HG03565 (cell line): ENCODE measurements at regions not wholly inside any gene's neighbourhood (a gene's known extent, or its start where the extent isn't known, plus 50 kb on each side); places are given as distances from the start of the nearest gene placed in this dataset.
"Not testable (repeated sequence)": the region's sequence is repeated elsewhere in the genome, so short reads cannot be mapped to it uniquely, and the experiment has no call there.

Experiments
- ATAC-seq: cut with Tn5 transposase; IDR thresholded peaks from one replicate; pipeline ENCODE4 v1.9.1; 2021; ENCODE audit warnings: mild to moderate bottlenecking, moderate library complexity; ENCODE audit not compliant: unreplicated experiment

DNA sequence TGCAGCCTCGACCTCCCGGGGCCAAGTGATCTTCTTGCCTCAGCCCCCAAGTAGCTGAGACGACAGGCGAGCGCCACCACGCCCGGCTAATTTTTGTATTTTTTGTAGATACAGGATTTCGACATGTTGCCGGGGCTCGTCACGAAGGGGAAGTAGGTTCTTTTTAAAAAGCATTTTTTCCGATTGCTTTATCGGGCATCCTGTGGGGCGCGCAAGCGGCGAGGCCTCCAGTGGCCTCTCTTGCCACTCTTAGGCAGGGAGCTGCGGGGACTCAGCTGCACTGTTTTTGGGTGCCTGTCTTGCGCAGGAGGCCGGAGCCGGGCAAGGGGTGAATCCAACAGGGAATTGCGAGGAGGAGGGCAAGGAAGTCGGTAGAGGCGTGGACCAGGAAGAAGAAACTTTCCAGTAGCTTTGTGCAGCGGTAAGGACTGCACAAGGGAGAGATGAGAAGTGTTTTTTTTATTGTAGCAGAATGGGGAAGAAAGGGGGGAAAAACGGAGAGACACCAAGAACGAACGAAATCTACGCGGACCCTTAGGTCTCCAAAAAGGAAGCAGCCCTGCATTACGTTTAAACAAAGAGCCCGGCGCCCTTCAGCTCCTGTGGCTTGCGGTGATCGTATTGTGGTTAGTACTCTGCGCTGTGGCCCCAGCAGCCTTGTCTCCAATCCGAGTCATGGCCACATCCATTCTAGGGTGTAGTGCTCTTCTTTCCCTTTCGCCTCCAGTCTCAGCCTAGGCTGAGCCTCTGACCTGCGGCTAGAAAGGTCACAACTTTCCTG lies 164.8 kb downstream of the PPIAL4G start:
- ATAC-seq = peak; percentile 45

GRCh38 chr1:148317288-148317985 lies 165.4 kb upstream of the NBPF11 start:
- no peak for ATAC-seq

GRCh38 chr1:148315071-148315811 lies 163.2 kb upstream of the NBPF11 start:
- peak; percentile 58 for ATAC-seq

GRCh38 chr1:148310807-148311206 lies 158.7 kb upstream of the NBPF11 start:
- ATAC-seq = no peak

DNA sequence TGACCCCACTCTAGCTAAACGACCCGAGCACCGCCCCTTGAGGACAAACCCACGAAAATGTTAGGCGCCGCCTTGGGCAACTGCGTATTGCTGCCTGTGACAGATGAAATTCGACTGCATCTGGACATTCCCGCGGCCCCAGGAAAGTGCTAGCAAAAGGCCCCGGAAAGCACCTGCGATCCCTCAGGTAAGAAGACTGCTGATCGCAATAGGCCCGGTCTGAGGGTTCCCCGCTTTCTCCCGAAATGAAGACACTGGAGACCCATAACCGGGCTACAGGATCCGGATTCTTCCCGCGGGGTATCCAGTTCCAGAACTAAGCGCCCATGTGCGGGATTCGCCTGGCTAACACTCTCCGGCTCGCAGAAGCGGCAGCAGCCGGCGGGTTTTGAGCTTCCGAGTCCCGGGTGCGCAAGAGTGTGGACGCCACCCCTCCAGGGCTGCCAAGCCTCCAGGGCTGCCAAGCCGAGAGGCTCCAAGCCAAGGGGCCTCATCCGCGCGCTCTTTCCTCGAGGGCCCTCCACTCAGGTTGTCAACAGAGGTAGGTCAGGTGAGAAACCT lies 157.9 kb upstream of the NBPF11 start:
- ATAC-seq = no peak

- ATAC-seq = no peak
Observed at GRCh38 chr1:148308832-148309458, 156.9 kb upstream of the NBPF11 start.

- ATAC-seq = no peak
Observed at GRCh38 chr1:148307583-148308185, 155.6 kb upstream of the NBPF11 start.

- not testable (repeated sequence) for ATAC-seq
Observed at GRCh38 chr1:148304935-148305334, 152.9 kb upstream of the NBPF11 start.

DNA sequence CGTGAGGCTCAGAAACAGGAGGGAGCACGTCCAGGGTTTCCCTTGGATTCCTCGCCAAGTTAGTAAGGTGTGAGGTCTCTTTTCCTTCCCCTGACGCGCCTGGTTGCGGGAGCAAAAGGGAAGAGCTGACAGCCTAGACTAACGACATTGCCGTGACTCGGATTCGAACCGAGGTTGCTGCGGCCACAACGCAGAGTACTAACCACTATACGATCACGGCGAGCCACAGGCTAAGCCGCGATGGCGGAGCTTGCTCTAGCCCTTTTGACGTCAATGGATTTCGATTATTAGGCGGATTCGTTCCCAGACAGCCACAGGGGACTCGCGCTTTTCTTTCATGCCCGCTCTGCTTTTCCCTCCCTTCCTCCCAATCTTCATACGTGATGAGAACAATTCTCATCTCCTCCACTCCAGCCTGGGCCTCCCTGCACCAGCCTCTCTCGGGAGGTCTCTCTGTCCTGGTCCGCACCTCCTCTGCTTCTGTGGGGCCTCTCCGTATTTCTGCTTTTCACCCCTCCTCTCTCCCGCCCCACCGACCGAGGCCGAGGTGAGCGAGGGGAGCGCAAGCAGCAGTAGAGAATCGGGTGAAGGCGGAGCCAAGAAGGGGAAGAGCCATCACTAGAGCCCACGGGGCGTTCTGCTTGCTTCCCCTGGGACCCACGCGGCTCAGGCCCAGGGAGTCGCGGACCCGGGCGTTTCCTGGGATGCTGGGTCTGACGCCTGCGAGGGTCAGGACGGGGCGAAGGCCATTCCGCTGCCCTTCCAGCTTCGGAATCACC lies 150.7 kb upstream of the NBPF11 start:
- peak; percentile 72 for ATAC-seq

- not testable (repeated sequence) for ATAC-seq
Observed at GRCh38 chr1:148297852-148298251, 145.8 kb upstream of the NBPF11 start.

DNA sequence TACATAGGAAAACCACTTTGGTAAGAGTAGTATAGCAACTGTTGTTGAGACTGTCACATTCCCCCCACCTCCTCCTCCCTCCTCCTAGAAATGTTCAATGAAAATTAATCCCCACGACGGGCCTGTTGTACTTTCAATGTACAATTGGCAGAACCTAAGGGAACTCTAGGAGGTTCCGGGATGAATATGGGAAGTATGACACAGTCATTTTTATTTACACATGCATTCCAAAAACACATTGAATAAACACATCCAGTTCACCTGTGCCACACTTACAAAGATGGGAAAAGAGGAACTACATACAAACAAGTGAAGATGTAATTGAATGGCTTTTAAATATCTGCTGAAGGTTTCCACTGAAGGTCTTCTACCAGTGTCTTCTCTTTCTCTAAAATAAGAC lies 144.4 kb upstream of the NBPF11 start:
- no peak for ATAC-seq

- no peak for ATAC-seq
Observed at GRCh38 chr1:148294116-148294807, 142.2 kb upstream of the NBPF11 start.

DNA sequence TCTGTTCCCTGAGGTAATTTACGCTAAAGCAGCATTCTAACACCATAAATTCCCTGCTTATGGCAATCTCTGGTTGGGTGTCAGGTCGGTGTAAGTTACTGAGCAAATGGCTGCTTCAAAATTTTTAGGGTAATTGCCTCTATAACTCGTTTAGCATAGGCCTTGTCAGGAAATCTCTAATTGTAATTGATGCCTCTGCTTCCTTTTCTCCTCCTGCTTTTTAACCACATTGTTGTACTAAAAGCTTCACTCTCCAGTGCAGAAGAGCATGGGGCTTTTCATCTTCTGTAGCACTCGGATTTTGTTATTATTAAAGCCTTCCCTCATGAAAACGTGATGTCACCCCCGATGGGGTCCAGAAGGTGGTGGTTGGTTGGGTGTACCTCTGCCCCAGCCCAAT lies 141.6 kb upstream of the NBPF11 start:
- no peak for ATAC-seq

DNA sequence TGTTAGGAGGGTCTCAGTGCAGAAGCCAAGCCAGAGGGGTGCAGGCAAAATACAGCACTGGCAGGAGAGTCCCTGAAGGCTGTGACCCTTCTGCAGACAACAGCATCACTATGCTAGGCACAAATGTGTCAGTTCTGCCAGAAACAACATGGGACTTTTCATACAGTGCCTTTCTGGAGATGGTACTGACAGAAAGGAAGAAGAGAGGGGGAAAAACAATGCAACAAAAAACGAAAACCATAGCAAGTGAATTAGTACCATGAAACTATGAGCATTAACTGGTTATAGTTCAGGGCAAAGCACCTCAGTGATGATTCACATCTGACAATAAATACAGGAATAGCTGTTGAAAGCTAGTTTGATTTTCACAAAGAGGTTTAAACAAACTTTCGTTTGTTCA lies 140.8 kb upstream of the NBPF11 start:
- no peak for ATAC-seq

GRCh38 chr1:148290881-148291280 lies 138.8 kb upstream of the NBPF11 start:
- ATAC-seq = no peak

GRCh38 chr1:148289647-148290046 lies 137.6 kb upstream of the NBPF11 start:
- ATAC-seq = no peak

DNA sequence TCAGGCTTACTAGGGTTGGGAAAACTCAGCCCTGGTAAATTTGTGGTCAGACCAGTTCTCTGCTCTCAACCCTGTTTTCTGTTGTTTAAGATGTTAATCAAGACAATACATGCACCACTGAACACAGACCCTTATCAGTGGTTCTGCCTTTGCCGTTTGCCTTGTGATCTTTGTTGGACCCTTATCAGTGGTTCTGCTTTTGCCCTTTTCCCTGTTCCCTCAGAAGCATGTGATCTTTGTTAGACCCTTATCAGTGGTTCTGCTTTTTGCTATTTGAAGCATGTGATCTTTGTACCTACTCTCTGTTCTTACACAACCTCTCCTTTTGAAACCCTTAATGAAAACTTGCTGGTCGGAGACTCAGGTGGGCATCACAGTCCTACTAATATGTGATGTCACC lies 133.9 kb upstream of the NBPF11 start:
- not testable (repeated sequence) for ATAC-seq

- ATAC-seq = peak; percentile 77
Observed at GRCh38 chr1:148280831-148281572, 128.9 kb upstream of the NBPF11 start.
